Erythroblast (primary cell): ENCODE measurements at regions not wholly inside any gene's neighbourhood (a gene's known extent, or its start where the extent isn't known, plus 50 kb on each side); places are given as distances from the start of the nearest gene placed in this dataset.

Source experiments
- DNase-seq, 2 experiments: peaks; one replicate each; lab custom pipeline; 2025; lab: John Stamatoyannopoulos, UW
- GATA1 ChIP-seq: IDR thresholded peaks from 2 replicates; pipeline ENCODE4 v1.6.1; 2011; ENCODE audit warnings: low read depth, mild to moderate bottlenecking, control low read depth, low read length, moderate library complexity
- POLR2A ChIP-seq: IDR thresholded peaks from 2 replicates; pipeline ENCODE4 v1.6.1; 2011; ENCODE audit warnings: mild to moderate bottlenecking, low read length

DNA sequence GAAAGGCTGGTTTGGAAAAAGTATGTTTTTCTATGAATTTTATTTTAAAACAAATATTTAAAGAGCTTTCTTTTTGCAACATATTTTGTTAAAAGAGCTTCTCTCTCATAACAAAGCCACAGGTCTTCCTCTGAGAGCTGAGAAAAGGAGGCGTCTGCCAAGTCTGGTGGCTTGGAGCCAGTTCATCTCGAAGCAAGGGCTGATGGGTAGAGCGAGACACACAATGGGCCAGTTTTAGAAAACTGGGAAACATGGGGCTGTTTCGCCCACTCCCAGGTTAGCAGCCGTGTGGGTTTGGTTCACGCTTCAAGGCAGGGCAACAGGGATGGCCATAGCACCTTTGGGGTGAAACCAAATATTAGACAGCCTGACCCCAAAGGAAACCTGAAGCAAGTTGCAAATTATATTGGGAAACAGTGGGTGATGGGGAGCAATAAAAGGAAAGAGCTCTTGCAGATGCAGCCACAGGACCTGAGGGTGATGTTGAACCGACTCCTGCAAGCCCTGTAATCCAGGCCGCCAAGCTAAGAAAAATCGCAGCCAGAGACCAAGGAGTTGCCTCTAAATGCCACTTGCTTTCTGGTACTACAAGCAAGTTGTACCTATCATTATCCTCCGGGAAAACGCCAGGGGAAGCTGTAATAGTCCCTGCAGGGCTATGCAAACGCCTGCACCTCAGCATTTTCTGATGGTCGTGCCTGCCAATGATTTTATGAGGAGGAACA, 88.4 kb upstream of the GALNT15 start:
- no peak for DNase-seq
- TF ChIP-seq POLR2A (no peak), GATA1 (no peak)

DNA sequence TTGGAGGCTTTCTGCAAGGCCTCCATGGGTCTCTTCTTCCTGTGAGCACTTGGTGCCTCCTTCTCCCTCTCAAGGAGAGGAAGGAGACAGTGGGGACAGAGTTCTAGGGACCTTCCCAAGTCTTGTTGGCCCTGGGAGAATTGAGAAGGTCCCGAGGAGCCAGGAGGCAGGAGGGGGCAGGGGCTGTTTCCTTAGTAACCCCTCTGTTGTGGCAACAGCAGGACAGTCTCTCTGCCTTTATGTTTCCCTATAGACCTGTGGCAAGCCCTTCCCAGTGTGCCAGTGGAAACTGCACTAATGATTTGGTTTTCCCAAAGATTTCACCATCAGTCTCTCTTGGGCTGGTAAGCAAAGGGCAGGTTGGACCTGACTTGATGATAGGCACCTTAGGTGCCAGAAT, 87.8 kb upstream of the GALNT15 start:
- DNase-seq = no peak
- TF ChIP-seq POLR2A = no peak
- no peak for TF ChIP-seq GATA1

DNA sequence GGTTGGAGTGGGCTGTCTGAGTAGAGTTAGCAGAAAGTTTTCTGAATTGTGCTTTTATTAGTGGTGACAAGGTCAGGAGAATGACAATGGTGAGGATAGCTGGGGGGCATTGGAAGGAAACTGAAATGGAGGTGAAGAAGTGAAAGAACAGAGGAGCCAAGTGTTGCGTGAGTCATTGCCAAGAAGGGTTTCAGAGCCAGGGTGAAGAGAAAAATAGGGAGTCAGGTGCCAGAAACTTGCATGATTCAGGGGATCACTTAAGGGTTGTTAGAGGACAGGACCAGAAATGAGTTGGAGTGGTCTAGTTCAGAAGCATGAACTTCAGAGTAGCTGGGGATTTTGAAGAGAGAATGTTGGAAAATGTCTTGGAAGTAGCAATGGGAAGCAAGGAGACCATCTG, 86.0 kb upstream of the GALNT15 start:
- no peak for DNase-seq
- TF ChIP-seq POLR2A (no peak), GATA1 (no peak)

DNA sequence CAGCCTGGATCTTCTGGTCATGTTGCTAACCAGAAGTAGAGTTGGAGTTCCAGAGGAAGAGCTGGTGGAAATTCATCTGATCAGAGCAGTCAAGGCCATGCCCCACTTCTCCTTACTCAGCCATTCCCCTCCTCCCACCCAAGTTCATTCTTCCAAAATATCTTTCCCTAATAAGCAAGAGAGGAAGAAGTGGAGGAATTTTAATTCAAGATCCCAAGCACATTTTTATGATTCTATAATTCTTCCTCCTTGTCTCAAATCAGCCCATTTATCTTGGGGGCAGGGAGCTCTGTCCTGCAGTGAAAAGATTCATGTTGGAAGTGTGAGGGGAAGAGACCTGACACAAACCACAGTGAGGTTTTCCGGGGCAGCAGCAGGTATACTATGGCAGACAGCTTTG, 85.0 kb upstream of the GALNT15 start:
- TF ChIP-seq POLR2A (no peak), GATA1 (no peak)
- no peak for DNase-seq

DNA sequence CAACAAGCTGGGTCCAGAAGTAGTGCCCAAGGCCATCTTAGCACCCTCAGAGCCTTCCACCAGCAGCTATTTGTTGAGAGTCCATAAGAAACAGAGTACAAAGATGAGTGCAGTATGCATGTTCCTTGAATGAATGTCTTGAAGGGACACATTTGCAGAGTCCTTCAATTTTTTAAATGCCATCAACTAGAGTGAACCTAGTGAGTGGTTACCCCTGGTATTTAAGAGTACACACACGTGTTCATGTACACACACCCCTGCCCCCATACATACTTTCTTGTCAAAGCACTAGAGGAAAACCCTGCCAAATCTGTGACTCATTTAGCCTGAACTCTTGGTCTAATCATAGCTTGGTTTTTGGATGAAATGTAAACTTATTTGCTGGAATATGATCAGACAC, 84.5 kb upstream of the GALNT15 start:
- no peak for DNase-seq

DNA sequence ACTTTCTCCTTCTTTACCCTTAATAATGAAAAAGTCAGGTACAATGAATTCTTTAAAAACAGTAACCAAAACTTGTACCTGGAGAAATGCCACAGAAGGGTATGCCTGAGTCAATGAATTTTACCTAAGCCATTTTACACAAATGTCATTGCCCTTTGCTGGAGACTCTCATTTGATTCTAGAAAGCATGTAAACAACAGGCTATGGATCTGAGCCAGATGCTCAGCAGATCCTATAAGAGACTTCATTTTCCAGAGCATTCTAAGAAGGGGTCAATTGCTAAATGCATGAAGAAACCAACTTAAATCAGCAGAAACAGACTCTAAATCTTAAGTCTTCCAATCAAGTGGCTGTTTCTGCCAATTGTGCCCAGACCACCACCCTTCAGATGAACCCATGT, 83.8 kb upstream of the GALNT15 start:
- DNase-seq = no peak
- no peak for TF ChIP-seq POLR2A
- no peak for TF ChIP-seq GATA1

More for the DNA sequence above, 84.5 kb upstream of the GALNT15 start:
- TF ChIP-seq POLR2A = no peak
- TF ChIP-seq GATA1 = no peak

DNA sequence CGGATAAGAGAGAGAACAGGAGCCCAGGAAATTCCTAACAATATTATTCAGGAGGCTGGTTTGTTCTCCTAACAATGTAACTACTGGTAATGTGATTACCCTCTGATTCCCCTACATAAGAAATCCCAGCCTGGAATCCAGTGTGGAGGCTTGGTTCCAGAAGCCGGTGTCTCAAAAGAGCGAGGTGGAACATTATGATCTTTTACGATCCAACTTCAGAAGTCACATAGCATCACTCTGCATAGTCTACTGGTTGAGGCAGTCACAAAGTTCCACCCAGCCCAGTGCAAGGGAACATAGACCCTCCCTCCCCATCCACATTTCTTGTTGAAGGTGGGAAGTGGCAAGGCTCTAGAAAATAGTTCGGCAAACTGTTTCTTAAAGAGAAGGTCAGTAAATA, 81.6 kb upstream of the GALNT15 start:
- no peak for DNase-seq
- TF ChIP-seq GATA1 (no peak), POLR2A (no peak)

DNA sequence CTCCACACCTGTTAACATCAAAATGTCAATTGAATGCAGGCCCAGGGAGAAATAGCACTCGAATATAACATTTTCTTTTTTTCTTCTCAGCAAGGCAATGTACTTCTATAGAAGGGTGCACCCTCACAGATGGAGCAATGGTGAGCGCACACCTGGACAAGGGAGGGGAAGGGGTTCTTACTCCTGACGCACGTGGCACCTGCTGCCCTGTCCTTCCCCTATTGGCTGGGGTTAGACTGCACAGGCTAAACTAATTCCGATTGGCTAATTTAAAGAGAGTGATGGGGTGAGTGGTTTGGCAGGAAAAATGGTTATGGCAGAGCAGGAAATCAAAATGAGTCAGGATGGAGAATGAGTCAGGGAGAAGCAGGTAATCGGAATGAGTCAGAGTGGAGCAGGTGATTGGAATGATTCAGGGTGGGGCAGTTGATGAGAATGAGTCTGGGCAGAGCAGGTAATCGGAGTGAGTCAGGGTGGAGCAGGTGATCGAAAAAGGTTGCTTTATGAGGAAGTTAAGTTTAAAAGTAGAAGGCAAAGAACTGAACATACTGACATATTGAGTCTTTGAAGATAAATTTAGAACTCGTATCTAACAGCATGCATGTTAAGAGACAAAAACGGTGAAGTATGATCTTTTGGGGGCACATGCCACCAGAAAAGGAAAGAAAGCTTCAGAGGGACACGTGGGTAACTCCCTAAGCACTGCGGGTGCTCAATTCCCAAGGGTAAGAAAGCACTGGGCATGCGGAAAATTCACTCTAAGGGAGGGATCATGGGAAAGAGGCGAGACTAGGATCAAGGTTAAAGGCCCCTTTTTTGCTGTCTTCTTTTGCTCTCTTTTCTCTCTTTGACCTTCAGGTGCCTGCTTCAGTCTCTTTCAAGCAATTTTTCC, 72.9 kb upstream of the GALNT15 start:
- no peak for DNase-seq
- TF ChIP-seq GATA1 (no peak), POLR2A (no peak)

DNA sequence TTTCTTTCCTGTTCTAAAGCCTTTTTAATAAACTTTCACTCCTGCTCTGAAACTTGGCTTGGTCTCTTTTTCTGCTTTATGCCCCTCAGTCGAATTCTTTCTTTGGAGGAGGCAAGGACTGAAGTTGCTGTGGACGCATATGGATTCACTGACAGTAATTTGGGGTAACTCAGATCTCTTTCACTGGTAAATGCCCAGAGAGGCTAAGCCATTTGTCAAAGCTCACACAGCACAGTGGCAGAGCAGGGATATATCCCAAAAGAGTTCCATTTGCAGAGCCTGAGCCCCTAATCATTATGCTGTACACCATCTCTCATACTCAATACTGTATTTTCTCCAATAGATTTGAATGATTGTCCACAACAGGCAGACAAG, 72.3 kb upstream of the GALNT15 start:
- TF ChIP-seq POLR2A = no peak
- no peak for TF ChIP-seq GATA1

DNA sequence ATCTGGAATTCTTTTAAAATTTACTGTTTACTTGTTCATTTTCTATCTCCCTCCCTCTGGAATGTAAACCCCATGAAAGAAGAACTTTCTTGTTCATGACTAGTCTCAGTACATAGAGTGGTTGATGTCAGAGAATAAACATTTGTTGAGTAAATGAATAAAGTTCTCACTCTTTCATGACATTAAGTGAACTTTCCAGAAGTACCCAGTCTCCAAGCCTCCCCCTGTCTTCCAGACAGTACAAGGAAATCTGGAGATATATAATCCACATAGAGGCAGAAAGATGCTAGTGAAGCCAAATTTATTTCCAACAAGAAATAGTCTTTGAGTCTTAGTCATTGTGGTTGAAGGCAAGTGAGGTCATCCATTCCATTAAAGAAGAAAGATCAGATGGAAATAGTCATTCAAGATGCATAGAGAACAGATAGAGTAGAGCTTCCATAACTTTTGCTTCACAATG, 71.5 kb upstream of the GALNT15 start:
- TF ChIP-seq POLR2A = no peak
- no peak for TF ChIP-seq GATA1
- no peak for DNase-seq

More for the DNA sequence above, 72.3 kb upstream of the GALNT15 start:
- no peak for DNase-seq

DNA sequence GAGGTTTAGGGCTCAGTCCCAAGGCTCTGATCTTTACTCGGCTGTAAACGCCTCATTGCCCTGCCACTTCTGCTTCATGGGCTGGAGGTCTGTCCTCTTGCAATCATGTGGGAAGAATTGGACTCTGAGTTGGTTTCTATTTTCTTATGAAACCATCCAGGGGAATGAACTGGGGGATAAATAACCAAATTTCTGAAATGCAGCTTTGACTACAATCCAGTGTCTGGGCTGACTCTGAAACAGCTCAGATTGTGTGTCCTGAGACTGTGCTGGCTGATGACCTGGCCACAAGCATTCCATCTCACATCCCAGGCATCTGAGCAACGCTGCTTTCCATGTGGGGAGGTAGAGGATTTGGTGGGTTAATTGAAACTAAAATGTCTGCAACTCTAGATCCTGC, 71.0 kb upstream of the GALNT15 start:
- DNase-seq = no peak

DNA sequence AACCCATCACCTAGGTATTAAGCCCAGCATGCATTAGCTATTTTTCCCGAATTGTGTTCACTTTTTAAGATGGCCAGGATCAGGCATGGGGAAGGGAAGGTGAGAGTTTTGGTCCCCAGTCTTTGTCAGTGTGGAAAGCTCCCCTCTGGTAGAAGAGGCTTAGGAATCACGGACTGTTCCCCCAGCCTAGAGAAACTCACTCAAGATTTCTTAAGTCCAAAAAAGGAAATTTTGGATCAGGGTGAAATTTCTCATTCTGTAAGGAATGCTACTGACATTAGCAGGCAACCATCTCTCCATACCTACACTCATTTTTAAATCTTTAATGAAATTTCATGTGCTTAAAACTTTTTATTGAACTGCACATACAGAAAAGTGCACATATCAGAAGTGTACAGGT, 70.3 kb upstream of the GALNT15 start:
- TF ChIP-seq GATA1 (no peak), POLR2A (no peak)
- no peak for DNase-seq

More for the DNA sequence above, 71.0 kb upstream of the GALNT15 start:
- TF ChIP-seq GATA1 (no peak), POLR2A (no peak)

DNA sequence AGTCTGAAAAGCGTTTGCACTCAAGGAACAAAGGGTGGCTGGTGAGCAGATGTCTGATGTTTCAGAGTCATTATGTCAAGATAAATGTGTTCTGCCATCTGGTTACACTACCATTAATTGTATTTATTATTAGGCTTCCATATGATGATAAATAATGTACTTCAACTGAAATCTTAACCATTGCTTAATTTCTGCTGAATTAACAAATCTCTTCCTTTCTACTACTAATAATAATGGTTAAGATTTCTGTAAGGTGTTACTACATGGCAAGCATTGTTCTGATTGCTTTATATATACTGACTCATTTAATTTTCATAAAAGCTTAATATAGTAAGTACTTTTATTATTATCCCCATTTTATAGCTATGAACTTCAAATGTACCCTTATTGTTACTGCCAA, 68.4 kb upstream of the GALNT15 start:
- no peak for TF ChIP-seq GATA1
- TF ChIP-seq POLR2A = no peak
- DNase-seq = no peak

DNA sequence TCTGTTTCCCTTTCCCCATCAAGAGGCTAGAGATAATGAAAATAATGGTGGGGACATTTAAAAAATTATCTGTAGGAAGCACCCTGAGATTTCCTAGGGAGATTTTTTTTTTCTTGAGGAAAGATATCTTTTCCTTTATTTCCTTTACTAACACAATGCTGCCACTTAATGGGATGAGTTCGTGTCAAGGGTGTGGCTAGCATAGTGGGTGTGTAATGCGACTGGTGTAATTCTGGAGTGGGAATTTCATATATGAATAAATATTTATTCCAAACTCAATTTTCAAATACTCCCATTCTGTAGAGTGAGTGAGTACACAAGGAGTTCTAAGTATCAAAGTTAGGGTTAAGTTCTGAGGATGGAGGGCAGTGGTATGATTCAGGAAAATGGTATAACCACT, 66.1 kb upstream of the GALNT15 start:
- DNase-seq = no peak
- TF ChIP-seq POLR2A (no peak), GATA1 (no peak)

DNA sequence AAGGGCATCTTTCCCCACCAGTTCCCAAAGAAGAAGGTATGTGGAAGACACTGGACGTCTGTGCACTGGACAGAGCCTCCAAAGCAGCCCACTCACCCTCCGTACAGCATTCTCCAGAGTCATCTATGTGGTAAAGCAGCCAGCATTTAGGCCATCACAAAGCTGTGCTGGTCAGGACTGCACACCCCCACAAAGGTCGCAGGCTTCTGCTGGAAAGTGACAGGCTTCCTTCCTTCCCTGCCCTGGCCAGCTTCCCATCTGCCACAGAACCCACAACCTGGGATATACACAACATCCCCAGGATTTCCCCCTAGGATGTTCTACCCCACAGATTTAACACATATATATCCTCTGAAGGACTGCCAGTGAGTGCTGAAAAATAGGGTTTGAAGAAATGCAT, 64.6 kb upstream of the GALNT15 start:
- TF ChIP-seq GATA1 (no peak), POLR2A (no peak)

DNA sequence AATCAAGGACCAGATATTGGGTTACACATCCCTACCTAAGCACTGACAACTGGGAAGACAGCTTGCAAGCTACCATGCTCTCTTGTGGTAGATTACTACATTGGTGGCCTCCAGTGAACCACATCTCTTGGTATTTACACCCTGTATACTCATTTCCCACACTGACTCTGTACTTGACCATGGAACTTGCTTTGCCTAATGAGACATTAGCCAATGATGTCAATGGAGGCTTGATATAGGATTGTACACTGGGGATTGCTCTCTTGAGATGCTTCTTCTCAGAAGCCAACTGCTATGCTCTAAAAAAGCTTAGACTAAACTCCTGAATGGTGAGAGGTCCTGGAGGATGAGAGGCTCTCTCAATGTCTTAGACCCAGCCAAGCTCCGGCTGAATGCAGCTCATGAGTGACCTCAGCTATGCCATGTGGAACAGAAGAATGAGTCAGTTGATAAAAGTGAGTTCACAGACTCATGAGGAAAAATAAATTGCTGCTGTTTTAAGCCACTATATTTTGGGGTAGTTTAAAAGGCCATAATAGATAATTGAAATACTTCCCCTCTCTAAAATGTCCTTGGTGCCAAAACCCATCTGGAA, 61.5 kb upstream of the GALNT15 start:
- DNase-seq = no peak
- TF ChIP-seq POLR2A (no peak), GATA1 (no peak)

More for the DNA sequence above, 64.6 kb upstream of the GALNT15 start:
- DNase-seq = no peak
